ENCODE measurements at regions not wholly inside any gene's neighbourhood (a gene's known extent, or its start where the extent isn't known, plus 50 kb on each side); places are given as distances from the start of the nearest gene placed in this dataset.
A peak's percentile ranks its signal among the peaks of the same experiment; 100 is the strongest.

GRCh38 chr15:39466750-39467105 lies 114.2 kb upstream of the THBS1 start:
- Histone ChIP-seq H3K27me3 (no peaks in the 10 kb centered on the region), H3K9me3 (no peaks in the 10 kb centered on the region), H3K4me3 (no peak overlapping the region), H3K27ac (peak overlapping the region; percentile 34 to 68 (median 46)), H3K4me1 (peaks cover 0 to 7% (median 0%) of the 10 kb centered on the region in 4 donors), H3K36me3 (no peaks in the 10 kb centered on the region)
- no peak for DNase-seq
- TF ChIP-seq CTCF (IDR thresholded peaks at IDR 0.05) (no peak), POLR2A (IDR thresholded peaks at IDR 0.05) (no peak)

DNA sequence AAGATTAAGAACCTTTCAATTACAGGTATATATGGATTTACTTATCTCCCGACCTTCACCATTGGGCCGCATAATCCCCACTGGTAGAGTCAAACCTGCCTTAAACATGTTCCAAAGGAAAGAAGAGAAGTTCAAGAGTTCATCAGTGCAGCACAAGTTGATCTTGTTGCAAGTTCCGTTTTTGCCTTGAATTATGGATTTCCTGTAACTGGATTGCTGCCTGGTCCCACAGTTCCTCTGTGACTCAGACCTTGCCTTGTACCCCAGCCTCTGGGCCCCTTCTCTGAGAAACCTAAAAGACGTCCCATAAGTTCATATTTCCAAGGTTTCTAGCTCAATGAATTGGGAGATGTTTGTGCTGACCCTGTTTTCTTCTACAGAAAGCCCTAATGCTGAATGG lies 112.5 kb upstream of the THBS1 start:
- TF ChIP-seq POLR2A (IDR thresholded peaks at IDR 0.05), result no peak
- no peak for TF ChIP-seq CTCF (IDR thresholded peaks at IDR 0.05)
- no peak for DNase-seq
- no peaks in the 10 kb centered on the region for H3K27me3 ChIP-seq
- no peaks in the 10 kb centered on the region for H3K9me3 ChIP-seq
- no peak overlapping the region for H3K4me3 ChIP-seq
- H3K36me3 ChIP-seq, result no peaks in the 10 kb centered on the region
- peak overlapping the region in 2 of 4 donors; percentile 48 to 68 for H3K27ac ChIP-seq
- H3K4me1 ChIP-seq, result peaks cover 0 to 7% (median 0%) of the 10 kb centered on the region in 4 donors

GRCh38 chr15:39468828-39469227 lies 112.1 kb upstream of the THBS1 start:
- no peak for DNase-seq
- H3K36me3 ChIP-seq, result no peaks in the 10 kb centered on the region
- peaks cover 0 to 7% (median 0%) of the 10 kb centered on the region in 4 donors for H3K4me1 ChIP-seq
- no peaks in the 10 kb centered on the region for H3K27me3 ChIP-seq
- no peak for TF ChIP-seq CTCF (IDR thresholded peaks at IDR 0.05)
- TF ChIP-seq POLR2A (IDR thresholded peaks at IDR 0.05), result no peak
- no peak overlapping the region for H3K4me3 ChIP-seq
- peak overlapping the region in 2 of 4 donors; percentile 48 to 68 for H3K27ac ChIP-seq
- no peaks in the 10 kb centered on the region for H3K9me3 ChIP-seq

DNA sequence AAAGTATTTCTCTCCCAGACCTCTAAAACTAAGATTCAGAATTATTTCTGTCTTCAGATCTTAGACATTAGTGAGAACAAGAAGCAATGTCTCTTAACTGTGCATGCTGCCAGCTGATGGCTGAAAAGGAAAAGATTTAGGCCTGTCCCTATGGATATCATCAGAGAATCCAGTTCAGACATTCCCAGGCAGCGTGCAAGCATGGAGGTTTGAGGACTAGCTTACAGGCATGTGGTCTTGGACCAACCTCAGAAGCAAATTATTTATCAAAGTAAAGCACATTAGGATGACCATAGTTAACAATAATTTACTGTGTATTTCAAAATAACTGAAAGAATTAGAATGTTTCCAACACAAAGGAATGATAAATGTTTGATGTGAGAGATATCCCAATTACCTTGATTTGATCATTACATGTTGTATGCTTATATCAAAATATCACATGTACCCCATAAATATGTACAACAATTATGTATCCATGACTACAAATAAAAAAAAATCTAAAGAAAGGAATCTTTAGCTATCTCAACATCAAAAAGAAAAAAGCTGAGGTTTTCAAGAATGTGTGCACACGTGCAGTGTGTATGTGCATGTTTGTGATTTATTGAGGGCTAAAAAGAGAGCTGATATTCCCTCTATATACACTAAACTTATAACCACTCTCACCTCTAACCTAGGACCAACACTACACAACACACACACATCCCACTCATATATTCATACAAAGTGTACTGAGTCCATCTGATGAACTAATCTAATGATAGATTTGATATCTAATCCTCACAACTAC lies 108.9 kb upstream of the THBS1 start:
- TF ChIP-seq POLR2A (IDR thresholded peaks at IDR 0.05) (no peak), CTCF (IDR thresholded peaks at IDR 0.05) (no peak)
- H3K27me3 ChIP-seq, result no peaks in the 10 kb centered on the region
- no peak overlapping the region for H3K4me3 ChIP-seq
- H3K9me3 ChIP-seq, result no peaks in the 10 kb centered on the region
- no peaks in the 10 kb centered on the region for H3K36me3 ChIP-seq
- peak overlapping the region; percentile 63 to 88 (median 77) for H3K27ac ChIP-seq
- H3K4me1 ChIP-seq, result no peaks in the 10 kb centered on the region
- no peak for DNase-seq

GRCh38 chr15:39472621-39473297 lies 108.1 kb upstream of the THBS1 start:
- H3K36me3 ChIP-seq, result no peaks in the 10 kb centered on the region
- TF ChIP-seq CTCF (IDR thresholded peaks at IDR 0.05) (no peak), POLR2A (IDR thresholded peaks at IDR 0.05) (no peak)
- H3K4me1 ChIP-seq, result no peaks in the 10 kb centered on the region
- H3K4me3 ChIP-seq, result no peak overlapping the region
- no peaks in the 10 kb centered on the region for H3K9me3 ChIP-seq
- DNase-seq, result peak; percentile 38 to 82 (median 57)
- H3K27ac ChIP-seq, result peak overlapping the region; percentile 63 to 88 (median 77)
- H3K27me3 ChIP-seq, result no peaks in the 10 kb centered on the region
